Aorta (tissue), 5 donors: ENCODE measurements at regions not wholly inside any gene's neighbourhood (a gene's known extent, or its start where the extent isn't known, plus 50 kb on each side); places are given as distances from the start of the nearest gene placed in this dataset.

ENCODE experiments used
- ATAC-seq: fragments of 200-7000 bp; cut with Tn5 transposase; one replicate; pipeline ENCODE4 v1.9.1; 2022; ENCODE audit warnings: moderate library complexity; ENCODE audit not compliant: low FRiP score
- DNase-seq, 2 donors: peaks; one replicate each; pipeline ENCODE4 v3.0.0-alpha.2; 2020
- H3K27ac ChIP-seq, 2 donors: one replicate each; pipeline ENCODE4 v1.5.1; 2013; ENCODE audit warnings: low read length in 2 of 2, mild to moderate bottlenecking in 2 of 2, moderate library complexity in 2 of 2, control low read depth in 1 of 2, inconsistent platforms in 1 of 2, low read depth in 1 of 2
- H3K27me3 ChIP-seq, 2 donors: one replicate each; pipeline ENCODE4 v1.6.1; 2013; ENCODE audit warnings: control low read depth in 1 of 2, low read length in 1 of 2, mild to moderate bottlenecking in 1 of 2, moderate library complexity in 1 of 2; ENCODE audit not compliant: insufficient read depth in 2 of 2, control insufficient read depth in 1 of 2
- H3K36me3 ChIP-seq, 2 donors: one replicate each; pipeline ENCODE4 v1.6.1; 2013; ENCODE audit warnings: control low read depth in 1 of 2, low read length in 1 of 2, mild to moderate bottlenecking in 1 of 2; ENCODE audit not compliant: insufficient read depth in 2 of 2, control insufficient read depth in 1 of 2
- H3K4me1 ChIP-seq, 2 donors: one replicate each; pipeline ENCODE4 v1.6.1; 2013; ENCODE audit warnings: low read length in 2 of 2, control low read depth in 1 of 2, mild to moderate bottlenecking in 1 of 2, moderate library complexity in 1 of 2; ENCODE audit not compliant: insufficient read depth in 2 of 2, control insufficient read depth in 1 of 2
- H3K4me3 ChIP-seq, 2 donors: one replicate each; pipeline ENCODE4 v1.5.1; 2013; ENCODE audit warnings: low read length in 2 of 2, control low read depth in 1 of 2, mild to moderate bottlenecking in 1 of 2
- H3K9me3 ChIP-seq: one replicate; pipeline ENCODE4 v1.6.1; 2013; ENCODE audit warnings: mild to moderate bottlenecking, low read length; ENCODE audit not compliant: control insufficient read depth
- WGBS, 2 donors: extraction: QIAGEN DNeasy Blood & Tissue Kit; methylation state at CpG; one replicate each; pipeline ENCODE4 v1.1.7; 2013; 5-methylcytosine and 5-hydroxymethylcytosine counted together
- intact Hi-C, 2 donors: fragments of 100-400 bp; cut with DNase I; formaldehyde crosslinking; loops; one replicate each; pipeline versions ENCODE4 v1.14.2 to v1.15.0; 2022
- donor health status: healthy with polysubstance abuse.
- donor health status: Bipolar disorder and iron deficiency.
- donor health status: DM: no; HTN: no; CAD: no.
- donor health status: DM: no; HTN: no; CAD: no.
- donor health status: DM: yes; HTN: yes; CAD: no.

DNA sequence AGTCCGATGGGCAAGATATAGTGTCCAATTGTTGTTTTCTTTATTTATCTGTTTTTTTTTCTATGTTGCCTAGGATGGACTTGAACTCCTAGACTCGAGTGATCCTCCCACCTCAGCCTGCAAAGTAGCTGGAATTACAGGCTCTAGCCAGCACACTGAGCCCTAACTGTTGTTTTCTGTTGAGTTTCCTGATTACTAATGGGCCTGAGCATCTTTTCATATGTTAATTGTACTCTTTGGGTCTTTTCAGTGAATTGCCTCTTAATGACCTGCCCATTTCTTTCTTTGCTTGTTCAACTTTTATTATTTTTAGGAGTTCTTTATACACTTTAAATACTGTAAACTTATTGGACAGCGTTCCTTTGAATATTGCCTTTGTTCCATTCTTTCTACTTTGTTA is 213.0 kb downstream of the HS3ST3B1 start:
- no peaks in the 10 kb centered on the region for H3K9me3 ChIP-seq
- intact Hi-C loops, result no loop called here
- 31 to 43% methylated on average over 3 of the region's 3 CpGs for WGBS, 2 donors
- no peak overlapping the region for H3K4me3 ChIP-seq
- no peaks in the 10 kb centered on the region for H3K27me3 ChIP-seq
- H3K36me3 ChIP-seq, result no peaks in the 10 kb centered on the region
- H3K4me1 ChIP-seq, result no peaks in the 10 kb centered on the region
- ATAC-seq (no peak), DNase-seq (no peak)
- no peak overlapping the region for H3K27ac ChIP-seq

DNA sequence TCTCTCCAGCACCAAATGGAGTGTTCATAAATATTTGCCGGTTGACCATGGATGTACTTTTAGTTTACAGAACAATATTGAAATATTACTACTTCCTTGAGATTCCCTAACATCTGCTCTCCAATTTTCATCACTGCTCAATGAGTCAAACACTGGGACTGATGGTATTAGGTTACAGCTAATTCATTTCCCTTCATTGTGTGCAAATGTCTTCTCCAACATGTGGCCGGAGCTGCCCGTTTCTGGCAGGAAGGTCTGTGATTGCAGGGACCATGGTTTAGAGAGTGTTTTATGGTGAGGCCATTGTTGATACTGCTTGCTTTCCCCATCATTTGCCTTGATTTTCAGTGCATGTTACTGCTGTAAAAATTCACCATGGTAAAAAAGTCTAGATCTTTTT is 209.3 kb downstream of the HS3ST3B1 start:
- Histone ChIP-seq H3K4me3 (no peak overlapping the region), H3K27me3 (peaks cover 0 to 2% of the 10 kb centered on the region in 2 donors), H3K4me1 (no peaks in the 10 kb centered on the region), H3K27ac (no peak overlapping the region), H3K36me3 (no peaks in the 10 kb centered on the region), H3K9me3 (no peaks in the 10 kb centered on the region)
- DNase-seq (no peak), ATAC-seq (no peak)
- 64 to 78% methylated on average over 3 of the region's 3 CpGs for WGBS, 2 donors
- intact Hi-C loops, result no loop called here

- WGBS, 2 donors, result 80 to 81% methylated on average over 5 of the region's 5 CpGs
- Histone ChIP-seq H3K36me3 (no peaks in the 10 kb centered on the region), H3K9me3 (no peaks in the 10 kb centered on the region), H3K27me3 (peaks cover 0 to 2% of the 10 kb centered on the region in 2 donors), H3K27ac (no peak overlapping the region), H3K4me3 (no peak overlapping the region), H3K4me1 (no peaks in the 10 kb centered on the region)
- no peak for DNase-seq
- intact Hi-C loops, result no loop called here
- no peak for ATAC-seq
These were observed 207.3 kb downstream of the HS3ST3B1 start for GRCh38 chr17:14508156-14508555.

DNA sequence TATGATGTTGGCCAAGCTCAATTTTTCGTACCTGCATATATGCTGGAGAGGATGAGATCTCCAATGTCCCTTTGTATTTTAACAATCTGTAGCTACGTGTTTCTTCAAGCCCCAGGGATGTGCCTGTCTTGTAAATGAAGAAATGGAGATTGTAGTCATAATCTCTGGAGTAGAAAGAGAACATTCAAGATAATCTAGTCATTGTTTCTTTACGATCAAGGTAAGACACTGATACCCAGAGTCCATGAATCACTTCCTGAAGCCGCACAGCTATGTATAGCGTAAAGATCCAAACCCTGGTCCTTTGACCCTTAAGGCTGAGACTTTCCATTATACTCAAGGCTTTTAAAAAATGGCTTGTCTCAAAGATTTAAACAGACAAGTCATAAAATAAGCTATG is 205.5 kb downstream of the HS3ST3B1 start:
- Histone ChIP-seq H3K27me3 (peaks cover 0 to 2% of the 10 kb centered on the region in 2 donors), H3K27ac (no peak overlapping the region), H3K36me3 (no peaks in the 10 kb centered on the region), H3K4me3 (no peak overlapping the region), H3K4me1 (no peaks in the 10 kb centered on the region), H3K9me3 (no peaks in the 10 kb centered on the region)
- 84 to 90% methylated on average over 5 of the region's 5 CpGs for WGBS, 2 donors
- no peak for DNase-seq
- ATAC-seq, result no peak
- intact Hi-C loops, result no loop called here

DNA sequence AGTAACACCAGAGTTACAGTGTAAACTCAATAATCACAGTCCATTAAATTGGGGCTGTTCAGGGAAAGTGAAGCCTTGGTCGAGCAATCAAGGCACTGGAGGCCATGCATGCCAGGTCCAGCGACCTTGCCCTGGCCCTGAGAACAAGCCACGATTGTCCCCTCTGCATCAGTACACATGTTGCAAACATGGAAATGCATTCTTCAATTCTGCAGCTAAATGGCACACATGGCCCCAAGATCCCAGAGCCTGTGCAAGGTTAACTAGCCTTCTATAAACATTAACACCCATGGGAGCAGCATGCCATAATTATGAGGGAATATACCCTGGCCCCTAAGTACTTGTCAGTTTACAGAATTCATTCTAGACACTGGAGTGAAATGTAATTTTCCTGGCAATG is 204.7 kb downstream of the HS3ST3B1 start:
- intact Hi-C loops, result no loop called here
- Histone ChIP-seq H3K27me3 (peaks cover 0 to 2% of the 10 kb centered on the region in 2 donors), H3K4me1 (no peaks in the 10 kb centered on the region), H3K27ac (no peak overlapping the region), H3K9me3 (no peaks in the 10 kb centered on the region), H3K4me3 (no peak overlapping the region), H3K36me3 (no peaks in the 10 kb centered on the region)
- 37 to 46% methylated on average over 3 of the region's 3 CpGs for WGBS, 2 donors
- ATAC-seq, result no peak
- DNase-seq, result no peak

DNA sequence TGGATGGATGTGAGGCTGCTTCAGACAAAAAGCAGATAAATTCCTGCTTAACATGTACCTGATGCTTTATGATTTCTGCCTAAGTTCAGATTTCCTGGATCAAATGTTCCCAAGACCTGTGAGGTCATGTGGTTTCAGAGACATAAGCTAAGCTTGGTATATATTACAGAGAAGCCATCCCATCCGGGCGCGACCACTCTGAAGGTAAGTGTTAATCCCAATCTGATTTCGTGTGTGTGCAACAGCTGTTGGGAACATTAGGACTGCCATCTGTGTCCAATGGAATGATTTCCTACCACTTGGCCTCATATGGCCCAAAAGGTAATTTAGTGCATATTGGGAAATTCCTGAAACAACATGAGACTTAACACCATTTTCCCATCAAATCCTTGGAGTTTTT is 199.1 kb downstream of the HS3ST3B1 start:
- DNase-seq (no peak), ATAC-seq (no peak)
- Histone ChIP-seq H3K4me3 (no peak overlapping the region), H3K27ac (no peak overlapping the region), H3K27me3 (no peaks in the 10 kb centered on the region), H3K9me3 (no peaks in the 10 kb centered on the region), H3K4me1 (no peaks in the 10 kb centered on the region), H3K36me3 (no peaks in the 10 kb centered on the region)
- whole genome bisulfite sequencing, 2 donors, result 71 to 83% methylated on average over 4 of the region's 4 CpGs
- intact Hi-C loops, result no loop called here

- WGBS, 2 donors, result 56 to 78% methylated on average over 1 of the region's 1 CpG
- H3K27ac ChIP-seq, result no peak overlapping the region
- H3K36me3 ChIP-seq, result no peaks in the 10 kb centered on the region
- ATAC-seq, result no peak
- no peak overlapping the region for H3K4me3 ChIP-seq
- no peaks in the 10 kb centered on the region for H3K9me3 ChIP-seq
- H3K4me1 ChIP-seq, result no peaks in the 10 kb centered on the region
- DNase-seq, result no peak
- intact Hi-C loops, result no loop called here
- no peaks in the 10 kb centered on the region for H3K27me3 ChIP-seq
These were observed 197.9 kb downstream of the HS3ST3B1 start for GRCh38 chr17:14498812-14499211.

- DNase-seq, result no peak
- intact Hi-C loops, result no loop called here
- no peak overlapping the region for H3K27ac ChIP-seq
- H3K4me1 ChIP-seq, result no peaks in the 10 kb centered on the region
- ATAC-seq, result no peak
- no peaks in the 10 kb centered on the region for H3K9me3 ChIP-seq
- 72 to 79% methylated on average over 4 of the region's 4 CpGs for WGBS, 2 donors
- no peaks in the 10 kb centered on the region for H3K36me3 ChIP-seq
- no peaks in the 10 kb centered on the region for H3K27me3 ChIP-seq
- H3K4me3 ChIP-seq, result no peak overlapping the region
These were observed 193.3 kb downstream of the HS3ST3B1 start for GRCh38 chr17:14494161-14494560.

GRCh38 chr17:14489986-14490385 is 189.1 kb downstream of the HS3ST3B1 start:
- no peak overlapping the region for H3K27ac ChIP-seq
- H3K4me3 ChIP-seq, result no peak overlapping the region
- no peaks in the 10 kb centered on the region for H3K4me1 ChIP-seq
- intact Hi-C loops, result no loop called here
- no peak for ATAC-seq
- 86 to 93% methylated on average over 2 of the region's 2 CpGs for WGBS, 2 donors
- H3K27me3 ChIP-seq, result no peaks in the 10 kb centered on the region
- no peaks in the 10 kb centered on the region for H3K9me3 ChIP-seq
- DNase-seq, result no peak
- no peaks in the 10 kb centered on the region for H3K36me3 ChIP-seq
